DMS 273 (cell line): ENCODE measurements at regions not wholly inside any gene's neighbourhood (a gene's known extent, or its start where the extent isn't known, plus 50 kb on each side); places are given as distances from the start of the nearest gene placed in this dataset.

Experiments
- DNase-seq: peaks from one replicate; lab custom pipeline; 2025; ENCODE audit not compliant: unreplicated experiment; lab: John Stamatoyannopoulos, UW

DNA sequence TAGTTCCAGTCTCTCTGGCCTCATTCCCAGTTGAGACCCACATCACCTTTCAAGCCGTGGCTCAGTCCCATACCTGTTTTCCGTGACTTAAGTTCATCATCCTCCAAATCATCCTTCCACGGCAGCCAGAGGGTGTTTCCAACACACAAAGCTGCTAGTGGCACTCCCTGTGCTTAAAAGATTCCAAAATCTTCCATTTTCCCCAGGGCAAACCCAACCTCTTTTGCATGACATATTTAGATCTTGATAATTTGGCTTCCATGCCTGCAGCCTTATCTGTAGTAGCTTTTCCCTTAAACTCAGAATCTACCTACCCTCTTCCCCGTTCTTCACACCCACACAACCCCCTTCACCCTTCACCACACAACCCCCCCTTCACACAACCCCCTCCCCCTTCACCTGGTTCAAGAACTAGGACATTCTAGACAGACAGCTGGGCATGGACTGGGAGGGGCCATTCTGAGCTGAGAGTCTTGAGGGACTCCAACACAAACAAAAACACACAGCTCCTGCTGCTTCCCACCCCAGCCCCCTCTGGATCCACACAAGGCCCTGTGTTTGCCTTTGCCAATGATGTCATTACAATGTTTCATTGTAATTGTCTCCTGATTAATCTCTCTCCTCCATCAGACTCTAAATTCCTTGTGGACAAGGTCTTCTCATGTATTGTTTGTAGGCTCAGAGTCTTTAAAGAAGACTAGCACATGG lies 268.2 kb downstream of the SH3GL2 start:
- DNase-seq = no peak

DNA sequence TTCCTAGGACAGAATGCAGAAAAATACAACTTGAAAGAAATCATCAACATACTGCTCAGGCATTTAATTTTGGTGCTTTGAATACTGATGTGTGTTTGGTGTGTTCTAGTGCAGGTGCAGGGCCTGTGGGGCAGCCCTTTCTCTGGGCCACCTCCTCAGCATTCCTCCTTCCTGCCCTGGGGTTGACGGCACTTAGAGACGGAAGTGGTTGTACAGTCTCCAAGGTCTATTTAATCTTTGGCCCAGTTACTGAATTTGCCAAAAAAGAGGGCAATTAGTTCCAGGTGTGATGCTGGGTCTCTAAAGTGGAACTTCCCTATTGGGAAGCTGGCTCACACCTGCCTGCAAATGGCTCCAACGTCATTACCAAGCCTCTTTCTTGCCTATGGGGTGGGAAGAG lies 269.0 kb downstream of the SH3GL2 start:
- no peak for DNase-seq

DNA sequence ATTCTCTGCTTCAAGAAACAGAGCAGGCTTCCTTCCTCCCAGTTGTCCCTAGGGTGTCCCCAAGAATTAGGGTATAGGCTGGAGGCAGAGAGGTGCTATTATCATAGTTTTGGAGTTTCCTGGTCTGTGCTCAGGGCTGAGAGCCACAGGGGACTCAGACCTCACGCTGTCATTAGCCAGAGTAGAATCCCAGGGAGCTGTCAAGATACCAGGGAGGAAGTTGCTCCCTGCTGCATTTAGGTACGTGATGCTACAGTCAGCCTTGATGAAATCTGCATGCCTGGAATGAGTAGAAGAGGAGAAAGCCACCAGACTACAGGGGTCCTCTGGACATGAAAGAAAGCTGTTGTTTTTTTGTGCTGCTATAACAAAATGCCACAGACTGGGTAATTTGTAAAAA lies 273.2 kb downstream of the SH3GL2 start:
- DNase-seq = no peak

DNA sequence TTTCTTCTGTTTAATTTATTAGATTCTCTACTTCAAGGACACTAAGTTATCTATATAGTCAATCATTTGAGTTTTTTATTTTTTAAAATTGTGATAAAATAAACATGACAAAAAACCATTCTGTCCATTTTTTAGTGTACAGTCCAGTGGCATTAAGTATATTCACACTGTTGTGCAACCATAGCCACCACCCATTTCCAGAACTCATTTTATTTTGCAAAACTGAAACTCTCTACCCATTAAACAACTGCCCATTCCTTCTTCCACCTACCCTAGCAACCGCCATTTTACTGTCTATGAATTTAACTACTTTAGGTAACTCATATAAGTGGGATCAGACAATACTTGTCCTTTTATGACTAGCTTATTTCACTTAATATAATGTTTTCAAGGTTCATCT lies 275.6 kb downstream of the SH3GL2 start:
- DNase-seq = no peak

DNA sequence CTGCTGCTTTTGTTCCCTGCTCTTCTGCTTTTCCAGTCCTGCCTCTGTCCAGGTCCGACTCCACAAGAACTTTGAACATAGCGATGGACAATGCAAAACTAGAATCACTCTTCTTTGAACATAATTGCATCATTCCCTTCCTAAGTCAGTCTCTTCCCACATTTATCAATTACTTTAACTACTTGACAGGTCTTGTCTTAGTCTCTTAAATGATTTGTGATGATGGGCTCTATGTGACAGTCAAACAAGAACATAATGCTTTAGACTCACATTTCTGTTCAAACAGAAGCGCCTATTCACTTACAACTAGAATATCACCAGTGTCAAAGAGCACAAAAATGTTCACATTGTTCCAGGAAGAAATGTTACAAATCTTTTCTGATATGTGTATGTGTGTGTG lies 278.1 kb downstream of the SH3GL2 start:
- no peak for DNase-seq

DNA sequence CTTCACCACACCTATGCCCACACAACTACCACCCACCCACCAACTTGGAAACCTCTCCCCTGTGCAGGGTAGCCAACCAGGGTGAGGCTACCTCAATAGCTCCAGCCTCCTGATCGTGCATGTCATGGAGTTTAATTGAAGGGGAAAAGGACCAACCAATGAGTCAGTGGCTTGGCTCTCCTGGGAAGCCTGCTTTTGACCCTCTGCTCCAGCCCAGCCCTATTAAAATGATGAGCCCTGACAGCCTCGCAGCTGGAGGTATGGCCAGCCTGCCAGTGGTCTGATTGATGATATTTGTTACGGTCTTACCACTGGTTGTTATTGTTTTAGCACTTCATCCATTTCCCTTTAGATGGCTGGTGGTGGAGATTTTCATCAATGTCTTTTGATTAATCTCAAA lies 280.4 kb downstream of the SH3GL2 start:
- no peak for DNase-seq

DNA sequence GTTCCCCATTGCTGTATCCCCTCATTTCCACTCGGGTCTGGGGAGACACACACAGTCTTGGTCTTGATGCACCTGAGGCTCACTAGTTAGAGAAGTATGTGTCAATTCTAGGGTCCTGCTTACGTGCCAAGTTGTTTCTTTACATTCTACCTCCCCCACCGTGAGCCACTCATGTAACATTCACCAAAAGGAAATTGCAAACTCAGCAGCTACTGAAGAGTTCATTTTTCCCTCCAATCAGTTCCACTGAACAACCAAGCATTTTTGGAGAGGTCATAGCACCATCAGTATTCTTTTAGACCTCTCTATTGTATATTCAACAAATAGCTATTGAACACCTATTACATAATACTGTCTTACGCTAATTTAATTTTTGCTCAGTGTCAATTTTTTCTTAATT lies 281.1 kb downstream of the SH3GL2 start:
- DNase-seq = no peak

DNA sequence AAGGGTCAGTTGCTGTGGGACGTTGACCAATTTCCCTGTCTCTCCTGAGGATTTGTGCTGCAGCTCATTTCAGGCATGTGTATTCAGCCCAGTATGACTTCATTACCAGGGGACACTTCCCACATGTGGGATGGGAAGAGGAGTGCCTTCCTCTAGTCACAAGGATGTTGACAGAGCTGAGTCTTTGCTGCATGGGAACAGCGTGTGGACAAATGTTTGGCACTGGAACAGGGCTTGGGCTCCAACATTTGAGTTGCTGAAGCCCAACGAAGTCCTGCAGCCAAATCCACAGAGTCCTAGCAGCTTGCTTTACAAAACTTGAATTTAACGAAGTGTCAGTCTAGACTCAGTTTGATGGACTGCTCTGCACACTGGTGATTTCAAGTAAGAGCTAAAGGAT lies 283.2 kb downstream of the SH3GL2 start:
- no peak for DNase-seq

DNA sequence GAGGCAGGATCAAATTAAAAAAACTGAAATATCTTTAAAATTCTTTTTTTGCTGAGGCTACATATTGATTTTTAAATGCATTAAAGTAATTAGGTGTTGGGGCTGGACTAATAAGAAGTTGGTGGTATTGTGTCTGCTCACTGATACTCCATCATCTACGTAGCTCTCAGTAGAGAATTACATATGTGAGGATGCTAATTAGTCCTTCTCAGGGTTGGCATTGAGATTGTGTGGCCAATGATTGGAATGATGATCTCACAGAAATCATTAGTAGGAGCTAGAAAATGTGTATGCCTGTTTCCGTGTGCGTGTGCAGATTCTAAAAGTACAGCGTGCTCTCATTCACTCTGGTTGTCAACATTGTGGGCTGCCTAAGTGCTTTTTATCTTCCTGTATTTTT lies 283.8 kb downstream of the SH3GL2 start:
- DNase-seq = no peak

DNA sequence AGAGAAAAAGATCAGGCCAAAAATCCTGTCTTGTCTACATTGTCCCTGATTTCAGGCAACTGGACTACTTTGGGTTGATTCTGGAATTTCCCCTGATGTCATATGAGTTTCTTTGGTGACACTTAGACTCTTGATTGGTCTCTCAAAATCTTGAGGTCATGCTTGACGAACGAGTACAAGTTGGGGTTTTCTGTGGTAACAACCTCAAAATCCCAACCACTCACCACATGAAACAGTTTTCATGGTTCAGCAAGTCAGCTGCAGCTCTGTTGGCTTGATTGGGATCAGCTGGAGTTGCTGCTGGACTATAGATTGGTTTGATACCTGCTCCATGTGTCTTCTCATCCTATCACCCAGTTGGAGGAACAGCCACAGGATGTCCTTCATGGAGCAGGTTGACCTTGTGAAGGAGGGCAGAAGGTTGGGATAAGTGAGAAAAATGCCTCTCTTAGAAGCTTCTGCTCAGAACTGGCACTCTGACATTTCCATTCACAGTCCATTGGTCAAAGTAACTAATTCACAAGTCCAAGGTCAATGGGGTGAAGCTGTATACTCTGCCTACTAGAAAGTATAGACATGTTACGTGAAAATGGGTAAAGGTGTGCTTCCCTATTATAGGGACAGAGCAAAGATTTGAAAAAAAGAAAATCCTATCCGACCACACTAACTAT lies 284.5 kb downstream of the SH3GL2 start:
- no peak for DNase-seq

DNA sequence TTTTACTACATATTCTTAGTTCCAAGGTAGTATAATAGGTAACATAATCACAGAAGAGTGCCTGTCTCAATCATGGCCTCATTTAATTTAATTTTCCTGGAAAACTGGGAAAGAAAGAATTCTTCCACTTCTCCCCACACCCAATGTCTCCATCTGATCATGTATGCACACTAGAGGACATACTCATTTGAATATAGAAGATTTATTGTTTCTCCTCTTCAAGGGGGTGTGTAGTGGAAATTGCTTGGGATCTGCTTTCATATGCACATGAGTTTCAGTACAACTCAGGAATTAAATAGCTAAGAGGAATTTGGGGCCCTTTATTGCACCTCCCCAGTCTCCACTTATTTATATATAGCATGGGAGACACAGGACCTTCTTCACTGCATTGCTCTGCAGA lies 285.1 kb downstream of the SH3GL2 start:
- DNase-seq = no peak

DNA sequence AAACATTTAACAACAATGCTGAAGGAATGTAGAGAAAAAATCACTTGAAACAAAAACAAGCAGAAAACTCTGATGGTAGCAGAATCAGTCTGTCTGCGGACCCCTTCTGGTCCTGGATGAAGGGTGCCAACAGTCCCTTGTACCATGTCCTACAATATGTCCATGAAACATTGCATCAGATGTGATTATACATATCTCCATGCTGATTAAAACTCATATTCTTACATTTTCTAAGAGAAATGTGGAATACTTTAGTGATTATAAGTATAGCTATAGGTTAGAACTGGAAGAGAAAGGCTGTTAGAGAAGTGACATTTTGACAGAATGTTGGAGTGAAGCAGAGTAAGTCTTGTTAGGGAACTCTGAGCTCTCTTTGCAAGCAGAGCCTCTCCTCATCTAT lies 286.1 kb downstream of the SH3GL2 start:
- no peak for DNase-seq

DNA sequence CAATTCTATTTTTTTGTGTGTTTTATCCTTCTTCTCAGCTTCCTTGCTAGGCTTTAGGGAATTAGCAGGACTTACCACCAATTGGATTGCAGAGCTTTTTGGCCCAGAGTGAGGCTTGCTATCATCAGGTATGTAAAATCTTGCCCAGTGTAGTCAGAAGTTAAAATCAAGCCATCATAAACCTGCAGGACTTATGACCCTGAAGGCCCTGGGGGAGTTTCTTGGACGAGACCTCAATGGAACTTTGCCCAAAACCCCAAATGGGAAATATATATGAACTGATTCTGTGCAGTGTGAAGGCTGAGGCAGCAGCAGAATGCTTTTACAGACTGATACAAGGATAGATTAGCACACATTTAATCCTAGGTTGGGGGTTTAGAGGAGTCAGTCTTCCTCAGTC lies 287.0 kb downstream of the SH3GL2 start:
- no peak for DNase-seq

DNA sequence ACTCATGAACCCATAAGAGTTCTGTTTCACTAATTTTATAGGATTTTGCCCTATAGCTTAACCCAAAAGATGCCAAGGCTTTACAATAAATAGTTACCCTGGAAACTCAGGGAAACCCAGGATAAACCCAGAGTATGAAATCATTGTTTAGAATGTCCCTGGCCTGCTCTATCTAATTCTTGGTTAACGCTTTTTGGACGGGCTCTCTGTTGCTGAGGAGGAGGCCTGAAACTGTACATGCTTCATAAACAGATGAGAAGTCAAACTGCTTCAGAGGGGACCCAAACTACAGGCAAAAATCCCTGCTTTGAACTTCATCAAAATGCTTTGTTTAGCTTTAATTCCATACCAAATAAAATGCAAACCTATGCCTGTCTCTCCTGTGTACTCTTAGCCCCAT lies 291.9 kb downstream of the SH3GL2 start:
- no peak for DNase-seq

DNA sequence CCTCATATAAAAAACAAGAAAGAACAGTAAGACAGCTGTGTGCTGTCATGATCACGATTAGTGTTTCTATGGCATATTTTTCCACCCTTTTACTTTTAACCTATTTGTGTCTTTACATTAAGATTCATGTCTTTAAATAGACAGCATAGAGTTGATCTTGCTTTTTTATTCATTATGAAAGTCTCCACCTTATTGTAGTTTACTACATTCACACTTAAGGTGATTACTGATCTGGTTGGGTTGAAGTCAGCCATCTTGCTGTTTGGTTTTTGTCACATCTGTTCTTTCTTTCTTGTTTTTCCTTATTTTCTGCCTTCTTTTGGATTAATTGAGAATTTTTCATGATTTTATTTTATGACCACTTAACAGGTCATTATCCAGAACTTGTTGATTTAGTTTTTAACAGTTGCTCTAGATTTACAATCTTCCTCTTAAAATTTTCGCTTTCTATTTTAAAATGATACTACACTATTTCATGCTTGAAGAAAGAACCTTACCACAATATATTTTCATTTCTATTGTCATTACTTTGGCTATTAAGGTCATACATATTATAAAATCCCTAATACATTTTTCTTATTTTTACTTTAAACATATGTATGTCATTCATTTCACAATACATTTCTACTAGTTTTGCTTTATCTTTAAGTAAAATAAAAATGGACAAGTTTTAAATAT lies 292.5 kb downstream of the SH3GL2 start:
- DNase-seq = no peak

DNA sequence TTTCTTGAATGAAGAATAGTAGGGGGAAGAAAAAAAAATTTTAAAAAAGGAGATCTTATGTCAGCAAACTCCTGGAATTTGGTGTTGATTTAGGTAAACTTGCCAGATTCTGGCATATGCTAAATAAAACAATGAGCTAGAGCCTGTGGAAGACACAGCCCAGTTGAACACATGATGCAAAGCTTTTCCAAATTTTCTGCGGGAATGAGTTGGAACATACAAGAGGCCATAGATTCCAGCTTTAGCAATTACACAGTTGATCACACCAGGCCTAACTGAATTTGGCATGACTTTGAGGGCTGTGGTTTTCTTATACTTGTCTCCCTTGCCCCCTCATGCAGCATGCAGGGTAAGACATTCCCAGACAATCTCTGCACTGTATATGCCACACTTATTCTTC lies 297.0 kb downstream of the SH3GL2 start:
- no peak for DNase-seq

DNA sequence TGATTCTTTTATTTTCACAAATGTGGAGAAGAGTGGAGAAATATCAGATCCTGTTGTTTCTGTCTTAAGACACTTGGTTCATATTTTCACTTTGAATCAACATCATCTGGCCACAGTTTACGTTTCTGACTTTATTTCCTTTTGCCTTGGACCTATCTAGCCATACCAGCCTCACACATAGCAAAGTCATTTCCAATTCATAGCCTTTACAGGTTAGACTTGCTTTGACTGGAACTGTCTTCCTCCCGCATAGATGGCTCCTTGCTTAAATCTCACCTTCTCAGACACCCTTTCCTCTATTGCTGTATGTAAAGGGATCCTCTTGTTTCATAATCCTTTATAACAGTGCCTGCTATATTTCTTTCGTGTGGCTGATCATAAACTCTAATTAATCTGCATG lies 297.8 kb downstream of the SH3GL2 start:
- no peak for DNase-seq

DNA sequence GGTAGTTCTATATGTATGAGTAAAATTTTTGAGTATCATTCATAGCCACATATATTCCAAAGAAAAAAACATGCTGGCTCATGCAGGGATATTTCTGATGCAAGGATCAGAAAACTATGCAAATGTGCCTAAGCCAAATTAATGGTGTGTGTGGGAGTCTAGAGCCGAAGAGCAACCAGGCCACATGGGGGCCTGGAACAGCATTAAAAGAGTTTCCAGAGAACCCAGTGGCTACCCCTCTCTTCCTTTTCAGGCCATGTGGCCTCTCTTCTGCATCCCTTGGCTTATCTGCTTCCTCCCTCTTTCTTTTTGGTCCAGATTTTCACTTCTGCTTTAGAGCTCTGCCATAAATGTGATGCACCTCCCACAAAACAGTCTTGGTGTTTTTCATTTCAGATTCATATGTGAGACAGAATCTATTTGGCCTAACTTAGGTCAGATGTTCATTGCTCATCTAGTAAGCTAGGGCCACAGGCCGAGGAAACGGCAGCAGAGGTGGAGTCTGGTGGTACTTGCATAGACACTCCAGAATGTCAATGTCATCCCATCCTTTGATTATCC lies 300.0 kb downstream of the SH3GL2 start:
- DNase-seq = no peak

DNA sequence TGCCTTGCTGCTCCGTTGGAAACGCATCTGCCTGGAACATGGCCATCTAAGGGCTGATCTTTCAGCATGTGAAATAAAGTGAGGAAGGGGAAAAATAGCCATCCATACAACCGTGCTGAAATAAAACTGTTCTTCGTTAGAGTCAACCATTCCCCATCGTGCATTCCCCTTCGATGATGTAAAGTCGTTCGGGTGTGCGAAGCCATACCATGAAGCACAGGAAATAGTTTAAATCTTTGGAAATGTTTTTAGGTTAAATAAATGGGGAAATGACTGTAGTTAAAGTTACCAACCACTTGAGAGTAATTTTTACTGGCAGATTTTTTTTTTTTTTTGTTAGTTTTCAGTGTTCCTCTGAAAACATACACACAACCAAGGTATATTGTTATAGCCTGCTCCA lies 302.5 kb downstream of the SH3GL2 start:
- DNase-seq = no peak

DNA sequence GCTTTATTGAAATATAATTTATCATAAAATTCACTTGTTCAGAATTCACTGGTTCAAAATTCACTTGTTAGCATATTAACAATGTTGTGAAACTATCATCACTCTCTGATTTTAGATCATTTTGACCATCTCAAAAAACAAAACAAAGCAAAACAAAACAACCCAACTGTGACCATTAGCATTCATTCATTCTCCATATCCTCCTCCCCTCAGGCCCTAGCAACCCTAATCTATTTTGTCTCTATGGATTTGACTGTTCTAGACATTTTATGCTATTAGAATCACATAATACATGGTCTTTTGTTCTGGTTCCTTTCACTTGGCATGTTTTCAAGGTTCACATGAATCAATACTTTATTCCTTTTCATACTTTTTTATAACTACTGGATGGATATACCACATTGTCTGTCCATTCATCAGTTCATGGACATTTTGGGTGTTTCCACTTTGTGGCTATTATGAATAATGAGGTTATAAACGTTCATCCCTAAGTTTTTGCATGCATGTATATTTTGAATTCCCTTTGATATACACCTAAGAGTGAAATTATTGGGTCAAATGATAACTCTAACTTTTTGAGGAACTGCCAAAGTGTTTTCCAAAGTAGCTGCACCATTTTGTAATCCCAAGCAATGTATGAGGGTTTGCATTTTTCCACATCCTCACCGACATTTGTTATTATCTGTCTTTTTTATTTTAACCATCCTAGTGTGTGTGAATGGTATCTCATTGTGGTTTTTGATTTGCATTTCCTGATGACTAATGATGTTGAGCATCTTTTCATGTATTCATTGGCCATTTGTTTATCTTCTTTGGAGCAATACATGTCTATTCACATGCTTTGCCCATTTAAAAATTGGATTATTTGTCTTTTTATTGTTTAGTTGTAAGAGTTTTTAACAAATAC lies 304.1 kb downstream of the SH3GL2 start:
- no peak for DNase-seq

DNA sequence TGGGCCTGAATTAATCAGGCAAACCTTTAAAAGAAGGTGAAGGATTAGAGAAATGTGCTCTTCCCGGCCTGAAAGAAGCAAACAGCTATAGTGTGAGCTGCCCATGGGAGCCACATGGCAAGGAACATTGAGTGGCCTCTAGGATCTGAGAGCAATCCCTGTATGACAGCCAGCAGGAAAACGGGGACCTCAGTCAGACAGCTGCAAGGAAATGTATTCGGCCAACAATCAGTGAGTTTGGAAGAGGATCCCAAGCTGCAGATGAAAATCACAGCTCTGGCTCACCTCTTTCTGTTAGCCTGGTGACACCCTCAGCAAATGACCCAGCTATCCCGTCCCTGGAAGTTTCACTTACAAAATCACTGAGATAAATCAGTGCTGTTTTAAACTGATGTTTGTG lies 309.2 kb downstream of the SH3GL2 start:
- no peak for DNase-seq
